Medulla oblongata (tissue), 1 donor: ENCODE measurements at regions not wholly inside any gene's neighbourhood (a gene's known extent, or its start where the extent isn't known, plus 50 kb on each side); places are given as distances from the start of the nearest gene placed in this dataset.
"Not testable (repeated sequence)": the region's sequence is repeated elsewhere in the genome, so short reads cannot be mapped to it uniquely, and the experiment has no call there.

Experiments used
- DNase-seq: peaks from one replicate; pipeline ENCODE4 v3.0.0-alpha.2; 2015; ENCODE audit errors: extremely low spot score

DNA sequence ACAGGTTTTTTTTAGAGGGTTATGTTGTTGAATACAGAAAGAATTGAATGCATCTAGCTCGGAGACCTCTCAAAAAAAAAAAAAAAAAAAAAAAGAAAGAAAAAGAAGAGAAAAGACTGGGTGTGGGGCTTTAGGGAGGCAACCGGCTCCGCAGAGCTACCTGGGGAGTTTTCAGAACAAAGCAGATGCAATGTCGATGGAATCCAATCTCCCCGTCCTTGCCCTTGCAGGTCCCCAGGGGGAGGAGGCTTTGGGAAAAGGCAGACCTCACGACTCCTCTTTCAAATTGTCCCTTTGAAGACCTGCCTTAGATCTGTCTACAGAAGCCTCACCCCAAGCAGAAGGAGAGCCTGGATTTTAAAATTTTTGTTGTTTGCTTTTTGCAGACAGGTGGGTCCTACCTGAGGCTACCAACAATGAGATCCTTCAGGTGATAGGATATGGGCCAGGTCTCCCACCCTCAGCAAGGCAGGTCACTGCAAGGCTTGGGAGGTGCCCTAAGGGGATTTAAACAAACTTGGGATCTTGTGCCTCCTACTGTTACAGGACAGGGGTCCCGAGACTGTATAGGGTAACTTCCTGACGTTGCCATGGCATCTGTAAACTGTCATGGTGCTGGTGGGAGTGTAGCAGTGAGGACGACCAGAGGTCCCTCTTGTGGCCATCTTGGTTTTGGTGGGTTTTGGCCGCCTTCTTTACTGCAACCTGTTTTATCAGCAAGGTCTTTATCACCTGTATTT lies 75.2 kb upstream of the PRKX start:
- DNase-seq = no peak

DNA sequence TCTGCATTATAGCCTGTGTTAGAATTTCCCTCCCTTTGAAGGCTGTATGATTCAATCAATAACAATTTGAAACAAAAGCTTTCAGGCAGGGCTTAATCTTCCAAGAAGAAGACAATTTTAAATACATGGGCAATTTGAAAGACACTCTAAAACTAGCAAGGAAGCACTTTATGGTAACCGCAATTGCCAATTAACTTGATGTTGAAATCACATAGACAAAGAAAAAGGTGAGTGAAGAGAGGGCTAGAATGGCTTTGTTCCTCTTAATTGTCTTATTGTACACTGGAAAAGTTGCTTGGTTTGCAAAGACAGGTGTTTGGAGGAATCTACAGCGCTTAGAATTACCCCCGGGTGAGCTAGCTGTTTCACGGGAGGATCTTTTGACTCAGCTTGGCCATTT lies 74.4 kb upstream of the PRKX start:
- no peak for DNase-seq

DNA sequence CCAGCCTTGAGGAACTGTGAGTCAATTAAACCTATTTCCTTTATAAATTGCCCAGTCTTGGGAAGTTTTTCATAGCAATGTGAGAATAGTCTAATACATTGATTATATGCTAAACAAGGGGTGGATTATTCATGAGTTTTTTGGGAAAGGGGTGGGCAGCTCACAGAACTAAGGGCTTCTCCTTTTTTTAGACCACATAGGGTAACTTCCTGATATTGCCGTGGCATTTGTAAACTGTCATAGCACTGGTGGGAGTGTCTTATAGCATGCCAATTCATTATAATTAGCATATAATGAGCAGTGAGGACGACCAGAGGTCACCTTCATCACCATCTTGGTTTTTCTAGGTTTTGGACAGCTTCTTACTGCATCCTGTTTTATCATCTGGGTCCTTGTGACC lies 72.4 kb upstream of the PRKX start:
- DNase-seq = not testable (repeated sequence)

DNA sequence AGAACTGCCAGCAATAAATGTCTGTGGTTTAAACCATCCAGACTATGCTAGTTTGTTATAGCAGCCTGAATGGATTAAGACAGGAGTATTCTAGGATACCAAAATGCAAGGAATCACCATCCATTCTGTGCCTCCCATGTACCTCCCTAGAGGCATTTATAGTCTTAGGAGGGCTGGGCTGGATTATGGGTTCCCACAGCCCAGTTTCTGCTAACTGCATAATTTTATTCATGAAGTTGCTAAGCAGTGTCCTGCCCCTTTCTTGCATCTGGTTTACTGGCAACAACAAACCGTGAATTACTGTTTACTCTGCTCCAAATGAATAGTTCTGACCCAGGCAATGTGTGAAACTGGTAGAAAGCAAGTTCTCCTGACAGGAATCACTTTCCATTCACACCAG lies 67.1 kb upstream of the PRKX start:
- no peak for DNase-seq

DNA sequence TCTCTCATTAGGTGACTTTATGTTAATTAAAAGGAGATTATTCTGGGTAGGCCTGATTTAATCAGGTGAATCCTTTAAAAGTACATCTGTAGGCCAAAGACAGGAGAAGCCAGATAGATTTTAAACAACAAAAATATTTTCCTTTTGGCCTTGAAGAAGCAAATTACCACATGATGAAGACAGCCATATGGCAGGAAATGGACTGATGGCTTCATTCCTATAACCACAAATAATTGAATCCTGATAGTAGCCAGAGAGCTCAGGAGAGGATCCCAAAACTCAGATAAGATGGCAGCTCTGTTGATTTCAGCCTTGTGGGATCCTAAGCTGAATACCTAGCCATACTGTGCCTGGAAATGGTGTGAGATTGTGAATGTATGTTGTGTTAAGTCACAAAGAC lies 66.1 kb upstream of the PRKX start:
- no peak for DNase-seq

DNA sequence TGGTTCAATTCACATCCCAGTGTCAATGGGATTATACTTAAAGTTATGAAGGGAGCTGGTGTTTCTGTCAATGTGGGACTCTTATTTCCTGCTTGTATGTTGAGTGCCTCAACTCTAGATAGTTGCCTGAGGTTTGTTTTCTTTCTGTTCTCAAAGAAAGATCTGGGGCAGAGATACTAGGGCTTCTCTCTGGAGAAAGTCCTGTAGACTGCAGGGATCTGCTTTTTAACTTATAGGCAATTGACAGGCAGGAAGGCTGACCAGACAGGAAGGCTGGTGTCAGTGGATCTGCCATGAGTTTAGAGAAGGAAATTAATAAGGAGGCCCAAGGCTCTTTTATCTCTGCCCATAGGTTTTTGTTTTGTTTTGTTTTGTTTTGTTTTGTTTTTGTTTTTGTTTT lies 64.0 kb upstream of the PRKX start:
- DNase-seq = no peak

DNA sequence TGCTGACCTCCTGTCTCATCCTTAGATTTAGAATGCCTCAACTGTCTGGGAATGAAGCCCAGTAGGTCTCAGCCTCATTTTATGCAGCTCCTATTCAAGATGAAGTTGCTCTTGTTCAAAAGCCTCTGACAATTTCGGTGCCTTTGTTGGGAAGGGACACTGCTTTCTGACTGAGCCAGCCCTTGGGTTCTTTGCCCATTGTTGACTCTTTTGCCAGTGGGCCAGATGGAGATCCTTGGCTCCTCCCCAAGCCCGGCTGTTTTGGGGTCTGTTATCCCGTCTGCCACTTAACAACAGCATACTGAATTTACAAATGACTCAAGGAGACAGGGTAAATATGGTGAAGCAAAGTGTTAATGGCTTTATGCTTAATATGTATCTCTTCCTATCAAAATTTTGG lies 58.3 kb upstream of the PRKX start:
- DNase-seq = no peak

DNA sequence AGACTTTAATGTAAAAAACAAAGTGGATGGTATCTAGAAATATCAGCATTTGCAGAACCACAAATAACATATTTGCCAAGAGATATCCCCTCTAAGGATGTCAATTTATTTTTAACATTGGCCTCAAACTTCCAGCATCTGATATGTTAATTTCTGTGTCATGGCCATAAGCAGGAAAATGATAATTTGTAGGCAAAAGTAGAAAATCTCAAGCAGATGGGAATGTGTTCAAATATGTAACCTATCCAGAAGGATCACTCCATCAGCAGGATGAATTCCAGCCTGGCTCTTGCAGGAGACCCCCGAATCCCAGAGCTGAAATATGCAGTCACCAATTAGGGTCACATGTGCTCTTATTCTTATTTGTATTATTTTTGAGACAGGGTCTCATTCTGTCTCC lies 55.4 kb upstream of the PRKX start:
- DNase-seq = no peak
